SK-N-DZ (cell line): ENCODE measurements at regions not wholly inside any gene's neighbourhood (a gene's known extent, or its start where the extent isn't known, plus 50 kb on each side); places are given as distances from the start of the nearest gene placed in this dataset.
"Not testable (repeated sequence)": the region's sequence is repeated elsewhere in the genome, so short reads cannot be mapped to it uniquely, and the experiment has no call there.

Source experiments
- DNase-seq: peaks from one replicate; pipeline ENCODE4 v3.0.0-alpha.2; 2015; ENCODE audit warnings: low spot score

GRCh38 chr5:40453689-40454088, 226.0 kb upstream of the PTGER4 start:
- no peak for DNase-seq

- no peak for DNase-seq
Observed at GRCh38 chr5:40452874-40453624, 226.7 kb upstream of the PTGER4 start.

GRCh38 chr5:40447438-40447837, 232.3 kb upstream of the PTGER4 start:
- no peak for DNase-seq

DNA sequence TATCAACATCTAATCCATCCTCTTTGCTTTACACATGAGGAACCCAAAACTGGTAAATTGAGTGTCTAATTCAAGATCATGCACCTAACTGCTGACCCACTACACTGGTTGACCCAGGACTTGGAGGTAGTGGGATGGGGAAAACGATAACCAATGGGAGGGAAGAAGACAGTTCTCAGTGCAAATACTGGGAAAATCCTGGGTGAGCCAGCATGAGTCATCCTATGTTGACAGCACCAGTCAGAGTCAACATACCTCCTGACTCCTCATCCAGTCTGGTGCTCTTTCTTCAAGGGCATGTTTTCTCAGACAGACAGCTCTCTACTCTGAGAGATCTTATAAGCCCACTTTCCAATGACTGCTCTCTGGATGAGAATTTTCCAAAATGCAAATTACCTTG, 232.8 kb upstream of the PTGER4 start:
- no peak for DNase-seq

DNA sequence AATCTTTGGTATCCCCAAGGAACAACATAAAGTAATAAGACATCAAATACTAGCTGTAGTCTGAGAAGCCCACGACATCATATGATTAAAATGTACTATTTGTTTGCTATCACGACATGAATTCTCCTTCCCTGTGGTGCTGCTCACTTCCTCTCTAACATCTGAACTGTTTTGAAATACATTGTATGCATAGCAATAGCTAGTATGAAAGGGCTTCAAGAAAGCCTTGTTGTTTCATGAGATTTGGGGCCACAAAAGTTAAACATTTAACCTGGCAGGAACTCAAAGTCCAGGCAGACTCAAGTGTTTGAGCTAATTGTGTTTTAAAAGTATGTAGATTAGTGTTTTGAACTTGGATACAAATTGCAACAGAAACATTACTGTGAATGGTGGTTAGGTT, 237.4 kb upstream of the PTGER4 start:
- DNase-seq: no peak

DNA sequence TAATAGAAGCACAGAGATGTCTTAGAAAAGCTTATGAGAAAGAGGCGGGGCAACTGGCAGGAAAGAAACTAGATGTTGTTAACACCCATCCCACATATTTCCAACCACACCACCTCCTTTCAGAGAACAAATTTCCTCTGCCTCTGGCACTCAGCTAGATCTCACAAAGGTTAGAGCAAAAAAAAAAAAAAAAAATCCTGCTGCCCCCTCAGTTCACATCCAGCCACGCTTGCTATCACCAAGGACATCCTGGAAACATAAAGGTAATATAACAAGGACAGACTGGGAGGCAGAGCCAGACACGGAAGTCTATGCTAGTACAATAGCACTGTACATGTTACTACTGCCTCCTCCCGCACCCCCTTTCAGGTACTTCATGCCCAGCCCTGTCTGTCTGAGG, 238.0 kb upstream of the PTGER4 start:
- DNase-seq: no peak

- DNase-seq: no peak
Observed at GRCh38 chr5:40440746-40441145, 239.0 kb upstream of the PTGER4 start.

DNA sequence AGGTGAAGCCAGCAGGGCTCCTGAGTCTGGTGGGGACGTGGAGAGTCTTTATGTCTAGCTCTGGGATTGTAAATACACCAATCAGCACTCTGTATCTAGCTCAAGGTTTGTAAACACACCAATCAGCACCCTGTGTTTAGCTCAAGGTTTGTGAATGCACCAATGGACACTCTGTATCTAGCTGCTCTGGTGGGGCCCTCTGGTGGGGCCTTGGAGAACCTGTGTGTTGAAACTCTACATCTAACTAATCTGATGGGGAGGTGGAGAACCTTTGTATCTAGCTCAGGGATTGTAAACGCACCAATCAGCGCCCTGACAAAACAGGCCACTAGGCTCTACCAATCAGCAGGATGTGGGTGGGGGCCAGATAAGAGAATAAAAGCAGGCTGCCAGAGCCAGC, 240.6 kb upstream of the PTGER4 start:
- not testable (repeated sequence) for DNase-seq

- not testable (repeated sequence) for DNase-seq
Observed at GRCh38 chr5:40438646-40439045, 241.1 kb upstream of the PTGER4 start.

DNA sequence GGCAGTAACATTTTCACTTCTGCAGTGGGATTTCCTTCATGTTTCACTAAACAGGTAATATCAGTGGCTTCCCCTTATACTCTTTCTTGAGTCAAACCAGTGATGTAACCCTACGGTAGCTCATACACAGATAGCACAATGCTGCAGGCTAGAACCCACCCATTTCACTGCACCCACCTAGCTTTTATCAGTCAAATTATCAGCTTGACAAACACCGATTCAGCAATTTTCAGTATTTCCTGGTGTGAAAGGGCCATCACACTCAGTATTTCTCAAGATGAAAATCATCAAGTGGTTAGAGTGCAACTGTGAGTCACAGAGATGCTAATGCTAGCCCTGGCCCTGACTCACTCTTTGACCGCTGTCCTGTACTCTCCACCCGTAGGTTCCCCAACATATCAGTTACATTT, 242.3 kb upstream of the PTGER4 start:
- DNase-seq: no peak

DNA sequence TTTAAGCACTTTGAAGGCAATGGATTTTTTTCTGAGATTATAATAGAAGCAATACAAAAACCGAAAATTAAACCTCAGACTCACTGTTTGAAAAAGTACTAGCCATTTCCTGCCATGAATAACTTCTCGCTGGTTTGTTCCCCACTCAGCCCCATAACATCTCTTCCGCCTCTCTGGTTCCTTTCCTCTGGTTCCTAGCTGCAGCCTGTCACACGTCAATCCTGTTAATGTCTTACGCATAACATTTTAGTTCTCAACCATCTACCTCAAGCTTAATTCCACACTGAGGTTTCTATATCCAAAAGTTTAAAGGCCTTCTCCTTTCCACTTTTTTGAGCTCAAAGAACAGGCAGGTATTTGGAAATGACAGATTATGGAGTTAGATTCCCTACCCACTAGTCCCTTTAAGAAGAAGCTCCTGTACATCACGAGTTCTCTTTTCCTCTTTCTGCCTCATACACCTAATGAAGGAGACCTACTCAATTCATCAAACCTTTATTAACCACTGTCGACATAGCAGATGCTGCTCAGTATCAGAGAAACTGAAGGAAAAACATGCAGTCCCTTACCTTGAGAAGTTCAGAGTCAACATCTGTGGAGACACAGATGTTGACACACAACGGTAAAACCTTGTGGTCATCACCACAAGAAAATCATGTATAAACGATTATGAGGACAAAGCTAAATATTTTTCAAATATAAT, 243.0 kb upstream of the PTGER4 start:
- no peak for DNase-seq

DNA sequence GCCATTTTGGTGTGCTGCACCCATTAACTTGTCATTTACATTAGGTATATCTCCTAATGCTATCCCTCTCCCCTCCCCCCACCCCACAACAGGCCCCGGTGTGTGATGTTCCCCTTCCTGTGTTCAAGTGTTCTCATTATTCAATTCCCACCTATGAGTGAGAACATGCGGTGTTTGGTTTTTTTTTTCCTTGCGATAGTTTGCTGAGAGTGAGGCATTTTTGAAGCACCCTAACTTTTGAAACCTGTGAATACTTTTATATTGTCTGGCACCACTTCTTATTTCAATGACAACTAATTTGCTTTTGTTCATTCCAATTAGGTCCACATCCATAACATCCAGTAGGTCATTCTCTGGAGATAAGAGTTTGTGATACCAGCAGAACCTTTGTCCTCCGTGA, 244.0 kb upstream of the PTGER4 start:
- not testable (repeated sequence) for DNase-seq

DNA sequence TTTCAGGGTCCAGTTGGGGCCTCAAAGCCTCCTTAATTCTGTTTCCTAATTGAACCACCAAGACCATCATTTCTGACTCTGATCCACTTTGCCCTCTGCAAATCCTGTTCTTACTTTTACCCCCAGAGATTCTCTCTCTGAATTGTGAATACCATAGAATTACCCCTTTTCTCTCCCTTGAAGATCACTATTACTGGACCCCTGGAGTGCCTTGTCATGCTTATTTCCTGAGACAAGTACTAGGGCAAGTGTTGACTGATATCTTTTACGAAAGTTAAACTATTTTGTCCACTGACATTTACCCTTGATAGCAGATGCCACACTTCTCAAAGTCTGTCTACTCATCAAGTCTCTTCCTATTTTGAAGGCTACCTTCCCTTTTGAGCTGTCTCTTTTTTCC, 246.9 kb upstream of the PTGER4 start:
- no peak for DNase-seq

- no peak for DNase-seq
Observed at GRCh38 chr5:40431734-40432133, 248.0 kb upstream of the PTGER4 start.

GRCh38 chr5:40430101-40430710, 249.5 kb upstream of the PTGER4 start:
- DNase-seq: no peak

DNA sequence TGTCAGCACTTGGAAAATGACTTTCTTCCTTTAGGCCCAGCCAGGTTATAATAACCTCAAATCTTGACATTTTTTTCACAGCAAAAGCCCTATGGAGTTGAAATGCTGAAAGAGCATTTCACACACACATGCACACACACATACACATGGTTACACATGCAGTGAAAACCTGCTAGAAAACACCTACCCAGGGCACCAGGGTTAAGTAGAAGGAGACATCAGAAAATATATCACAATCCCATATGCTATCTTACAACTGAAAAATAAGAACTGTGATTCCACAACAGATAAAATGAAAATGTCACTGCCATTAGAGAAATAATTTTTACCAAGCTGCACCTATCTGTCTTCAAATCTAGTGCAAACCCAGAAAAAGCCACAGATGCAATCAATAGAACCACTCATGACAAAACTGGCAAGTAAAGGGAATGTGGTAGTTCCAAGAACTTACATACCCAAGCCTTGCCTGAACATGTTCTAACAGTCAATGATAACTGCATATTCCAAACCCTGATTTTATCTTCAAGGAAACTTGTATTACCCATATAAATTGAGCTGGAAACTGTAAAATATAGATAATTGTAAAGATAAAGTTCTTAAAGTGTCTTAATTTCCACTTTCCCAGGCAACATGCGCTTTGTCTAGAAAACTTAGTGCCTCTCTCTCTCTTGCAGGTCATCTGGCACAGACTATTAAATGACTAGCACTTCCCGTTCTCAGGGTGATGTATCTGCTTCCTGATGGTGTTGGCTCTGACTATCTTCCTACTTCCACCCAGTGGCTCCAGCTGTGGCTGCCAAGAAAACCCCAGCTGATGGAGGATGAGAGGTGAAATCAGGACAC, 250.2 kb upstream of the PTGER4 start:
- peak; percentile 3 for DNase-seq

DNA sequence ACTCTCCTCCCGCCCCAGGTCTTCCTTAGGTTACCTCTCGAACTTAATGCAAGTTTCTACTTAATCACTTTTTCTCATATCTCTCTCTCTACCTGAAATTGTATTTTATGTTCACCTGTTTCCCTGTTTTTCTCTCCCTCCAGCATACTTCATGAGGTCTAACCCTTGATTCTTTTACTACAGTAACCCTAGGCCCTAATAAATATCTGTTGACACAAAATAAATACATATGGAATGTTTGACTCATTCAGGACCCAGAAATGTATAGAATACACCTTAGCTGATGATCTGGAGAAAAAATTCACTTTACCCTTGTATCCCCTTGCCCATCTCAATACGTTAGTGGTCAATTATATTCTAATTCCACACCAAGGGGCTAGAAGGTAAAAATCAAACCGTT, 250.9 kb upstream of the PTGER4 start:
- no peak for DNase-seq

GRCh38 chr5:40428126-40428525, 251.6 kb upstream of the PTGER4 start:
- no peak for DNase-seq

- DNase-seq: not testable (repeated sequence)
Observed at GRCh38 chr5:40417046-40417810, 262.5 kb upstream of the PTGER4 start.

- DNase-seq: no peak
Observed at GRCh38 chr5:40416588-40416987, 263.1 kb upstream of the PTGER4 start.

- DNase-seq: no peak
Observed at GRCh38 chr5:40416098-40416497, 263.6 kb upstream of the PTGER4 start.
